ENCODE measurements at regions not wholly inside any gene's neighbourhood (a gene's known extent, or its start where the extent isn't known, plus 50 kb on each side); places are given as distances from the start of the nearest gene placed in this dataset.

- TF ChIP-seq POLR2A (IDR thresholded peaks at IDR 0.05), result no peak
- TF ChIP-seq, protein P1, sequence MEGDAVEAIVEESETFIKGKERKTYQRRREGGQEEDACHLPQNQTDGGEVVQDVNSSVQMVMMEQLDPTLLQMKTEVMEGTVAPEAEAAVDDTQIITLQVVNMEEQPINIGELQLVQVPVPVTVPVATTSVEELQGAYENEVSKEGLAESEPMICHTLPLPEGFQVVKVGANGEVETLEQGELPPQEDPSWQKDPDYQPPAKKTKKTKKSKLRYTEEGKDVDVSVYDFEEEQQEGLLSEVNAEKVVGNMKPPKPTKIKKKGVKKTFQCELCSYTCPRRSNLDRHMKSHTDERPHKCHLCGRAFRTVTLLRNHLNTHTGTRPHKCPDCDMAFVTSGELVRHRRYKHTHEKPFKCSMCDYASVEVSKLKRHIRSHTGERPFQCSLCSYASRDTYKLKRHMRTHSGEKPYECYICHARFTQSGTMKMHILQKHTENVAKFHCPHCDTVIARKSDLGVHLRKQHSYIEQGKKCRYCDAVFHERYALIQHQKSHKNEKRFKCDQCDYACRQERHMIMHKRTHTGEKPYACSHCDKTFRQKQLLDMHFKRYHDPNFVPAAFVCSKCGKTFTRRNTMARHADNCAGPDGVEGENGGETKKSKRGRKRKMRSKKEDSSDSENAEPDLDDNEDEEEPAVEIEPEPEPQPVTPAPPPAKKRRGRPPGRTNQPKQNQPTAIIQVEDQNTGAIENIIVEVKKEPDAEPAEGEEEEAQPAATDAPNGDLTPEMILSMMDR (IDR thresholded peaks at IDR 0.05), result no peak
These were observed 143.4 kb upstream of the CDKN3 start for GRCh38 chr14:54253195-54253947.
